ENCODE measurements at regions not wholly inside any gene's neighbourhood (a gene's known extent, or its start where the extent isn't known, plus 50 kb on each side); places are given as distances from the start of the nearest gene placed in this dataset.
"Not testable (repeated sequence)": the region's sequence is repeated elsewhere in the genome, so short reads cannot be mapped to it uniquely, and the experiment has no call there.

GRCh38 chr17:79552824-79553223, 58.0 kb downstream of the RBFOX3 start:
- Histone ChIP-seq H3K27me3 (ENCODE audit: control insufficient read depth, insufficient read depth, low read length) (no peaks in the 10 kb centered on the region), H3K4me3 (ENCODE audit: low read depth, low read length) (no peak overlapping the region), H3K4me1 (ENCODE audit: control insufficient read depth, insufficient read depth, low read length, poor library complexity, severe bottlenecking) (no peaks in the 10 kb centered on the region), H3K27ac (ENCODE audit: insufficient read depth, low read length, poor library complexity, severe bottlenecking) (no peak overlapping the region), H3K36me3 (ENCODE audit: control insufficient read depth, insufficient read depth, low read length) (no peaks in the 10 kb centered on the region), H3K9me3 (ENCODE audit: control insufficient read depth in 2 of 2, low read length in 2 of 2) (no peaks in the 10 kb centered on the region)
- peaks cover 0 to 3% (median 0%) of the 10 kb centered on the region in 7 donors for H3K9me3 Mint-ChIP-seq
- ATAC-seq (ENCODE audit: low read depth in 2 of 2) (no peak), DNase-seq (no peak)
- peaks cover 0 to 4% (median 0%) of the 10 kb centered on the region in 4 donors for H3K4me1 Mint-ChIP-seq
- no peak overlapping the region for H3K27ac Mint-ChIP-seq
- peaks cover under 1% of the 10 kb centered on the region for H3K27me3 Mint-ChIP-seq
- peaks cover 5% of the 10 kb centered on the region for H3K36me3 Mint-ChIP-seq
- H3K4me3 Mint-ChIP-seq, result no peak overlapping the region

DNA sequence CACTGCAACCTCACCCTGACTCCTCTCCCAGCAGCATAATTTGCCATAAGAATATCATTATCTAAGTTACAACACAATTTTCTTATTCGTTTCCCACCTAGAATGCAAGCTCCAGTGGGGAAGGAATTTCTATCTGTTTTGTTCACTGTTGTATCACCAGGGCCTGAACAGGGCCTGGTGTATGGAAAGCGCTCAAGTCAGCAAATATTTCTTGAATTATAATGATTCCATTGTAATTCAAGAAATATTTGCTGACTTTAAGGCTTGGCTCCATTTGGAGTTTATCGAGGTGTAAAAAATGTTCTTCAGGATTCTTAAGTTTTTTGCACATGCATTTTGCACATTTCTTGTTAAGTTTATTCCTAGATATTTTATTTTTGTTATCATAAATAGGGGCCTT, 58.4 kb downstream of the RBFOX3 start:
- peaks cover 5% of the 10 kb centered on the region for H3K36me3 Mint-ChIP-seq
- no peaks in the 10 kb centered on the region for H3K9me3 ChIP-seq (ENCODE audit: control insufficient read depth in 2 of 2, low read length in 2 of 2)

GRCh38 chr17:79549141-79549915, 61.5 kb downstream of the RBFOX3 start:
- ATAC-seq (ENCODE audit: low read depth in 2 of 2) (no peak), DNase-seq (no peak)
- no peaks in the 10 kb centered on the region for H3K36me3 Mint-ChIP-seq
- no peak overlapping the region for H3K27ac Mint-ChIP-seq
- H3K9me3 ChIP-seq (ENCODE audit: control insufficient read depth in 2 of 2, low read length in 2 of 2), result no peaks in the 10 kb centered on the region
- no peak overlapping the region for H3K4me3 Mint-ChIP-seq
- H3K9me3 Mint-ChIP-seq, result peaks cover 0 to 1% (median 0%) of the 10 kb centered on the region in 7 donors
- H3K27ac ChIP-seq (ENCODE audit: insufficient read depth, low read length, poor library complexity, severe bottlenecking), result no peak overlapping the region
- no peaks in the 10 kb centered on the region for H3K27me3 Mint-ChIP-seq
- no peaks in the 10 kb centered on the region for H3K4me1 ChIP-seq (ENCODE audit: control insufficient read depth, insufficient read depth, low read length, poor library complexity, severe bottlenecking)
- H3K4me3 ChIP-seq (ENCODE audit: low read depth, low read length), result no peak overlapping the region
- H3K4me1 Mint-ChIP-seq, result no peaks in the 10 kb centered on the region
- H3K36me3 ChIP-seq (ENCODE audit: control insufficient read depth, insufficient read depth, low read length), result no peaks in the 10 kb centered on the region
- no peaks in the 10 kb centered on the region for H3K27me3 ChIP-seq (ENCODE audit: control insufficient read depth, insufficient read depth, low read length)

More for the DNA sequence above, 58.4 kb downstream of the RBFOX3 start:
- peaks cover 0 to 3% (median 0%) of the 10 kb centered on the region in 7 donors for H3K9me3 Mint-ChIP-seq
- no peak for DNase-seq
- no peak overlapping the region for H3K27ac ChIP-seq (ENCODE audit: insufficient read depth, low read length, poor library complexity, severe bottlenecking)
- no peaks in the 10 kb centered on the region for H3K27me3 ChIP-seq (ENCODE audit: control insufficient read depth, insufficient read depth, low read length)
- H3K4me3 Mint-ChIP-seq, result no peak overlapping the region
- ATAC-seq (ENCODE audit: low read depth in 2 of 2), result no peak
- no peaks in the 10 kb centered on the region for H3K4me1 ChIP-seq (ENCODE audit: control insufficient read depth, insufficient read depth, low read length, poor library complexity, severe bottlenecking)
- no peaks in the 10 kb centered on the region for H3K36me3 ChIP-seq (ENCODE audit: control insufficient read depth, insufficient read depth, low read length)
- H3K27me3 Mint-ChIP-seq, result no peaks in the 10 kb centered on the region
- H3K4me3 ChIP-seq (ENCODE audit: low read depth, low read length), result no peak overlapping the region
- H3K27ac Mint-ChIP-seq, result no peak overlapping the region
- peaks cover 0 to 4% (median 0%) of the 10 kb centered on the region in 4 donors for H3K4me1 Mint-ChIP-seq

DNA sequence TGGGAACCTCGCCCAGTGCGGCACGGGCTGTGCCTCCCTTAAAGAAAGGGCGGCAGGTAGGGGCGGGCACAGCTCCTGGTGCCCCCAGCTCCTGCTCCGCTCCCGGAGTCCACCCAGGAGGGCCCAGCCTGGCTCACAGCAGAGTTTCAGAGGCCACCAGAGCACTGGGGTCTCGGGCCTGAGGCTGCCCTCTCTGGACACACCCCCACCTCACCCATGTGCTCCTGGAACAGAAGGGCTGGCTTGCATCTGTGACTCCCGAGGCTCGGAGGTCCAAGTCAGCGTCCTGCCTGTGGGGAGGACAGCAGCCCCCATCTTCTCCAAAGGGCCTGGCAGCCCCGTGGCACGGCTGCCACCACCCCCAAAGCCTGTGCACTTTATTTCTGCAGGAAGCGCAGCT, 62.7 kb downstream of the RBFOX3 start:
- H3K36me3 ChIP-seq (ENCODE audit: control insufficient read depth, insufficient read depth, low read length), result no peaks in the 10 kb centered on the region
- no peak for DNase-seq
- H3K27ac ChIP-seq (ENCODE audit: insufficient read depth, low read length, poor library complexity, severe bottlenecking), result no peak overlapping the region
- no peaks in the 10 kb centered on the region for H3K36me3 Mint-ChIP-seq
- no peaks in the 10 kb centered on the region for H3K9me3 ChIP-seq (ENCODE audit: control insufficient read depth in 2 of 2, low read length in 2 of 2)
- no peaks in the 10 kb centered on the region for H3K27me3 Mint-ChIP-seq
- H3K27ac Mint-ChIP-seq, result no peak overlapping the region
- H3K4me3 ChIP-seq (ENCODE audit: low read depth, low read length), result no peak overlapping the region
- no peak for ATAC-seq (ENCODE audit: low read depth in 2 of 2)
- H3K4me3 Mint-ChIP-seq, result no peak overlapping the region
- H3K4me1 Mint-ChIP-seq, result no peaks in the 10 kb centered on the region
- no peaks in the 10 kb centered on the region for H3K4me1 ChIP-seq (ENCODE audit: control insufficient read depth, insufficient read depth, low read length, poor library complexity, severe bottlenecking)
- H3K9me3 Mint-ChIP-seq, result peaks cover 0 to 3% (median 0%) of the 10 kb centered on the region in 7 donors
- H3K27me3 ChIP-seq (ENCODE audit: control insufficient read depth, insufficient read depth, low read length), result no peaks in the 10 kb centered on the region

DNA sequence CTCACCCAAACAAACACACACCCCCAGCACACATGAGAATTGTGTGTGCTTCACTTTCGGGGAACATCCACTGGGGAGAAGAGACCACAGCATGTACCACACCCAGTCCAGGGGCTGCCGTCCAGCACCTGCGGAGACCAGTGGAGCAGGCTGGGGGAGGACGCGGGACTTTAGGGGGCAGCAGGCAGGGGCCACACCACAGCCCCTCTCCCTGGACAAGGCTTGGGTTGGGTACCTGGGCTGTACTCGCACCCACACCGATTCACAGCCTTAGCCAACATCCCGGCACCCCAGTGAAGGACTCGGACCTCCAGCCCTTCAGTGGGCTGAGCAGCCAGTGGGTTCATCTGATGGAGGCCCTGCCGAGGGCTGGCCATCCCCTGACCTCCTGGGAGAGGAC, 63.3 kb downstream of the RBFOX3 start:
- Mint-ChIP-seq H3K27ac (no peak overlapping the region), H3K4me3 (no peak overlapping the region), H3K4me1 (no peaks in the 10 kb centered on the region), H3K27me3 (no peaks in the 10 kb centered on the region), H3K9me3 (peaks cover 0 to 3% (median 0%) of the 10 kb centered on the region in 7 donors), H3K36me3 (no peaks in the 10 kb centered on the region)
- ATAC-seq (ENCODE audit: low read depth in 2 of 2), result no peak
- H3K36me3 ChIP-seq (ENCODE audit: control insufficient read depth, insufficient read depth, low read length), result no peaks in the 10 kb centered on the region
- H3K4me1 ChIP-seq (ENCODE audit: control insufficient read depth, insufficient read depth, low read length, poor library complexity, severe bottlenecking), result no peaks in the 10 kb centered on the region
- H3K27ac ChIP-seq (ENCODE audit: insufficient read depth, low read length, poor library complexity, severe bottlenecking), result no peak overlapping the region
- no peaks in the 10 kb centered on the region for H3K27me3 ChIP-seq (ENCODE audit: control insufficient read depth, insufficient read depth, low read length)
- no peak overlapping the region for H3K4me3 ChIP-seq (ENCODE audit: low read depth, low read length)
- H3K9me3 ChIP-seq (ENCODE audit: control insufficient read depth in 2 of 2, low read length in 2 of 2), result no peaks in the 10 kb centered on the region
- no peak for DNase-seq

DNA sequence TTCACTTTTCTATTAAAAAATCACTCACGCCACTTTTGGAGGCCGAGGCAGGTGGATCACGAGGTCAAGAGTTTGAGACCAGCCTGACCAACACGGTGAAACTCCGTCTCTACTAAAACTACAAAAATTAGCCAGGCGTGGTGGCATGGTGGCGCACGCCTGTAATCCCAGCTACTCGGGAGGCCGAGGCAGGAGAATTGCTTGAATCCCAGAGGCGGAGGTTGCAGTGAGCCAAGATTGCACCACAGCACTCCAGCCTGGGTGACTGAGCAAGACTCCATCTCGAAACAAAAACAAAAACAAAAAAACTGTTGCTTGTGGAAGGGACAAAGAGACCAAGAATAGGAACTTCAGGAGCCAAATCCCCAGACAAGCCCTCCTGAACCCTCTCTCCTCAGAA, 63.7 kb downstream of the RBFOX3 start:
- H3K4me1 ChIP-seq (ENCODE audit: control insufficient read depth, insufficient read depth, low read length, poor library complexity, severe bottlenecking); H3K27ac Mint-ChIP-seq; H3K9me3 Mint-ChIP-seq; H3K9me3 ChIP-seq (ENCODE audit: control insufficient read depth in 2 of 2, low read length in 2 of 2); H3K27ac ChIP-seq (ENCODE audit: insufficient read depth, low read length, poor library complexity, severe bottlenecking); H3K36me3 Mint-ChIP-seq; H3K4me1 Mint-ChIP-seq; H3K4me3 ChIP-seq (ENCODE audit: low read depth, low read length); H3K36me3 ChIP-seq (ENCODE audit: control insufficient read depth, insufficient read depth, low read length); DNase-seq; H3K4me3 Mint-ChIP-seq; H3K27me3 ChIP-seq (ENCODE audit: control insufficient read depth, insufficient read depth, low read length); ATAC-seq (ENCODE audit: low read depth in 2 of 2); H3K27me3 Mint-ChIP-seq: not testable (repeated sequence)

DNA sequence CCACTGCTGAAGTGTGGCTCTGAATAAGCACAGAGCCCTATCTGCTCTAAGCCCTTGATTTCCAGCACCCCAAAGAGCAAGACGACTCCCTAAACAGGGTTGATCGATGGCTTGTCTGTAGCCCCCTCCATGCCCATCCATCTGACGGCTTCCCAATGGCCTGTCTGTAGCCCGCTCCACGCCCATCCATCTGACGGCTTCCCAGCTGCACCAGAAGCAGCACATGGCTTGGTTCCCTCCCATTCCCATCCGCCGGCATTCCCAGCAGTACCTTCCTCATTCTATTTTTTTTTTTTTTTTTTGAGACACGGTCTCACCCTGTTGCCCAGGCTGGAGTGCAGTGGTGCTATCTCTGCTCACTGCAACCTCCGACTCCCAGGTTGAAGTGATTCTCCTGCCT, 64.5 kb downstream of the RBFOX3 start:
- H3K4me3 Mint-ChIP-seq, result no peak overlapping the region
- no peaks in the 10 kb centered on the region for H3K36me3 ChIP-seq (ENCODE audit: control insufficient read depth, insufficient read depth, low read length)
- DNase-seq (no peak), ATAC-seq (ENCODE audit: low read depth in 2 of 2) (no peak)
- no peaks in the 10 kb centered on the region for H3K27me3 ChIP-seq (ENCODE audit: control insufficient read depth, insufficient read depth, low read length)
- no peak overlapping the region for H3K27ac Mint-ChIP-seq
- H3K36me3 Mint-ChIP-seq, result no peaks in the 10 kb centered on the region
- H3K4me1 ChIP-seq (ENCODE audit: control insufficient read depth, insufficient read depth, low read length, poor library complexity, severe bottlenecking), result no peaks in the 10 kb centered on the region
- peaks cover 0 to 3% (median 0%) of the 10 kb centered on the region in 7 donors for H3K9me3 Mint-ChIP-seq
- H3K27ac ChIP-seq (ENCODE audit: insufficient read depth, low read length, poor library complexity, severe bottlenecking), result no peak overlapping the region
- H3K9me3 ChIP-seq (ENCODE audit: control insufficient read depth in 2 of 2, low read length in 2 of 2), result no peaks in the 10 kb centered on the region
- H3K4me1 Mint-ChIP-seq, result no peaks in the 10 kb centered on the region
- no peak overlapping the region for H3K4me3 ChIP-seq (ENCODE audit: low read depth, low read length)
- H3K27me3 Mint-ChIP-seq, result no peaks in the 10 kb centered on the region

Data from CD4-positive, CD25-positive, alpha-beta regulatory T cell (primary cell).